Common myeloid progenitor, CD34-positive (primary cell): ENCODE measurements at regions not wholly inside any gene's neighbourhood (a gene's known extent, or its start where the extent isn't known, plus 50 kb on each side); places are given as distances from the start of the nearest gene placed in this dataset.

ENCODE experiments used
- CTCF ChIA-PET: fragments of 350-600 bp; sonication (Branson Sonifier 250); formaldehyde crosslinking; loops from one replicate; lab custom pipeline; 2021; ENCODE audit warnings: antibody characterized with exemption; lab: Charles Lee
- POLR2A ChIA-PET: fragments of 350-600 bp; sonication (Branson Sonifier 250); formaldehyde crosslinking; loops from one replicate; lab custom pipeline; 2021; ENCODE audit warnings: antibody characterized with exemption; lab: Charles Lee
- DNase-seq, 3 donors: peaks; one replicate each; pipeline versions ENCODE4 v3.0.0 to v3.0.0-alpha.2; 2013
- H3K27ac ChIP-seq, 2 experiments: 1 replicate in 1 of 2; 2 replicates in 1 of 2; pipeline ENCODE4 v1.7.0; 2013; ENCODE audit warnings: inconsistent platforms in 2 of 2, low read length in 2 of 2, mild to moderate bottlenecking in 2 of 2, low read depth in 1 of 2, moderate library complexity in 1 of 2; ENCODE audit not compliant: severe bottlenecking in 2 of 2, insufficient read depth in 1 of 2, poor library complexity in 1 of 2
- H3K27me3 ChIP-seq, 5 experiments: replicated peaks in 2 of 5; 1 replicate in 3 of 5; 2 replicates in 2 of 5; pipeline versions ENCODE4 v1.6.1 to v1.7.0; 2013; ENCODE audit warnings: low read length in 4 of 5, mild to moderate bottlenecking in 2 of 5, moderate library complexity in 2 of 5, inconsistent platforms in 1 of 5; ENCODE audit not compliant: insufficient read depth in 5 of 5, control insufficient read depth in 4 of 5
- H3K36me3 ChIP-seq, 4 experiments: 1 replicate in 2 of 4; 2 replicates in 2 of 4; pipeline versions ENCODE4 v1.6.1 to v1.7.0; 2013; ENCODE audit warnings: low read length in 3 of 4, control low read depth in 1 of 4, mild to moderate bottlenecking in 1 of 4; ENCODE audit not compliant: control insufficient read depth in 4 of 4, insufficient read depth in 4 of 4
- H3K4me1 ChIP-seq, 4 experiments: 1 replicate in 3 of 4; 2 replicates in 1 of 4; pipeline versions ENCODE4 v1.6.1 to v1.7.1; 2013; ENCODE audit warnings: low read length in 3 of 4, mild to moderate bottlenecking in 3 of 4, control low read depth in 1 of 4, inconsistent platforms in 1 of 4, moderate library complexity in 1 of 4; ENCODE audit not compliant: control insufficient read depth in 4 of 4, insufficient read depth in 4 of 4; ENCODE audit errors: control extremely low read depth in 1 of 4
- H3K4me3 ChIP-seq, 7 experiments: 1 replicate in 4 of 7; 2 replicates in 3 of 7; pipeline versions ENCODE4 v1.5.1 to v1.7.0; 2013; ENCODE audit warnings: mild to moderate bottlenecking in 7 of 7, low read length in 6 of 7, moderate library complexity in 6 of 7, inconsistent platforms in 2 of 7, low read depth in 2 of 7, control low read depth in 1 of 7; ENCODE audit not compliant: insufficient read depth in 4 of 7, control insufficient read depth in 1 of 7; ENCODE audit errors: extremely low read depth in 1 of 7
- H3K9me3 ChIP-seq, 5 experiments: 1 replicate in 4 of 5; 2 replicates in 1 of 5; pipeline versions ENCODE4 v1.6.1 to v1.7.1; 2013; ENCODE audit warnings: low read length in 4 of 5, mild to moderate bottlenecking in 2 of 5, inconsistent platforms in 1 of 5, low read depth in 1 of 5, moderate library complexity in 1 of 5; ENCODE audit not compliant: control insufficient read depth in 4 of 5, insufficient read depth in 2 of 5; ENCODE audit errors: control extremely low read depth in 1 of 5
- WGBS: methylation state at CpG from one replicate; pipeline ENCODE4 v1.1.5; 2013; ENCODE audit not compliant: insufficient coverage; 5-methylcytosine and 5-hydroxymethylcytosine counted together

- Histone ChIP-seq H3K4me1 (no peaks in the 10 kb centered on the region), H3K9me3 (peaks cover 0 to 5% (median 3%) of the 10 kb centered on the region in 5 experiments), H3K27me3 (no peaks in the 10 kb centered on the region), H3K36me3 (no peaks in the 10 kb centered on the region), H3K4me3 (no peak overlapping the region), H3K27ac (no peak overlapping the region)
- ChIA-PET CTCF (interaction anchor here (0.8 kb wide), 1 partner anchor 14 kb away, joined by 3 read pairs; no protein-coding TSS in a partner anchor), POLR2A (no interaction called here)
- WGBS = 100% methylated on average over 4 of the region's 9 CpGs
- DNase-seq = no peak
Observed at GRCh38 chr14:101216366-101217079, 313.0 kb upstream of the RTL1 start.

GRCh38 chr14:101217080-101217463, 313.6 kb upstream of the RTL1 start:
- Histone ChIP-seq H3K4me1 (no peaks in the 10 kb centered on the region), H3K4me3 (no peak overlapping the region), H3K9me3 (peaks cover 0 to 4% (median 3%) of the 10 kb centered on the region in 5 experiments), H3K27ac (no peak overlapping the region), H3K27me3 (no peaks in the 10 kb centered on the region), H3K36me3 (no peaks in the 10 kb centered on the region)
- ChIA-PET CTCF (interaction anchor here (0.8 kb wide), 1 partner anchor 13 kb away, joined by 3 read pairs; no protein-coding TSS in a partner anchor), POLR2A (no interaction called here)
- DNase-seq = no peak
- 98% methylated on average over 5 of the region's 6 CpGs for WGBS

DNA sequence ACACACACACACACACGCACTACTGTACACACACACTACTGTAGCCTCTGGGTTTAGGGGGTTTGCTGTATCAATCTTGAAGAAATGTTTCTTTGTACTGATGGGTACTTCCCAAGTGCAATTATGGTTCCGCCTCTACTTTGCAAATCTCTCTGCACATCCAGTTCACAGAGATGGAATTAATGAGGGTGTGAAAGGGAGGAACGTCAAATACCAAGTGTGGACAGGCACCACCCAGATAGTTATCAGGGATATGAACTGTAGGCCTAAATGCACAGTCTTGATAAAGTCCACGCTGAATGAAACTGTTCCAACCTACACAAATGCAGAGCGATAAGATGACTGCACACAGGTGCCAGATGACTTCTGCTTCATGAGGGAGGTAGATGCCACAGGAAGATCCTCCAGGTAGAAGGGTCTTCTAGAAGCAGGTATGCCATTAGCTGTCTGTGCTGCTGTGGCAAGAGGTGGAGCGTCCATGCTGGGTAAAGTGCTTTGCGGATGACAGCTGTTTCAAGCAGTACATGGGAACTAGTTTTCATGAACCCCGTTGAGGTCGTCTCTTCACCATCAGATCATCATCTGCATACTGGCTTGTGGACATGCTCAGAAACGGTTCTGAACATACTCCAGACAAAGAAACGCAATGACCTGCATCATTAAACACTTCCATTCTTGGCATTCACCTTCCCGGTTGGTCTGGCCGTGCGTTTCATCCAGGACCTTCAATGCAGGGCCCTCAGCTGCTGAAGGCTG, 314.3 kb upstream of the RTL1 start:
- POLR2A ChIA-PET = no interaction called here
- H3K36me3 ChIP-seq = no peaks in the 10 kb centered on the region
- H3K27me3 ChIP-seq = no peaks in the 10 kb centered on the region
- H3K9me3 ChIP-seq = peaks cover 0 to 2% (median 0%) of the 10 kb centered on the region in 5 experiments
- CTCF ChIA-PET = interaction anchor here (0.8 kb wide), 1 partner anchor 13 kb away, joined by 3 read pairs; no protein-coding TSS in a partner anchor
- H3K4me3 ChIP-seq = no peak overlapping the region
- no peak overlapping the region for H3K27ac ChIP-seq
- H3K4me1 ChIP-seq = peaks cover 0 to 2% (median 0%) of the 10 kb centered on the region in 4 experiments
- no peak for DNase-seq
- WGBS = 97% methylated on average over 12 of the region's 14 CpGs

DNA sequence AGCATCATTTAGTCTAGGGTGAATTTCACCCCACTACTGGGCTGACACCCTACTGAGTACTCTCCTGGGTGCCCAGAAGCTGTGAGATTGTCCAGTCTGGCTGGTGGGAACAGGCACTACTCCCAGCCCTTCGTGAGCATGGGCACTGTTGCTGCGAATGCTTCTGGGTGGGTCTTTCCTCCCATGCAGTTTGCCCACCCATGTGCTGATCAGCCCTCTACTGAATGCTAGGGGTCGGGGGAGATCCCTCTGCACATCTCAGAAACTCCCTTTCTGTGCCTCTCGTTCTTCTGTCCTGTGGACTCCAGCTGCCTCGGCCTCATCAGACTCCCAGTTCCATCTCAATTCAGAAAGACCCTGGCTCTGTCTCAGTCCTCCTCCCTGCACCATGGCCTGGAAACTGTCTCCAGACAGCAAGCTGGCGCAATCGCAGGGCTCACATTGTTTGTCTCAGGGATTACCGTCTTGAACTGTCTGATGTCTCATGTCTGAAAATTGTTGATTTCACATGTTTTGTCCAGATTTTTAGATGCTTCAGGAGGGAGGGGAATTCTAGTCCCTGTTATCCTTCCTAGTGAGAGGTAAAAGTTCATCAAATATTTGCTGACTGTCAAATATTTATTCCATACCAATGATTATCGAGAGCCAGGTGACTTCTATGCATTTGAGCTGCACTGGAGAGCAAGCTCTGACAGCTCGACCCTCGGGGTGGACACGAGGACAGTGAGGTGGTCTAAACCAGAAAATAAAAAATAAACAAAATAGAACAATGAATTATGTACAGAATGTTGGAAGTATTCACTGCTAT, 316.6 kb upstream of the RTL1 start:
- ChIA-PET CTCF (no interaction called here), POLR2A (no interaction called here)
- no peaks in the 10 kb centered on the region for H3K9me3 ChIP-seq
- H3K27ac ChIP-seq = no peak overlapping the region
- no peak for DNase-seq
- H3K4me1 ChIP-seq = peaks cover 0 to 22% (median 4%) of the 10 kb centered on the region in 4 experiments
- H3K36me3 ChIP-seq = no peaks in the 10 kb centered on the region
- no peaks in the 10 kb centered on the region for H3K27me3 ChIP-seq
- H3K4me3 ChIP-seq = no peak overlapping the region
- 95% methylated on average over 8 of the region's 12 CpGs for WGBS

GRCh38 chr14:101220921-101221510, 317.5 kb upstream of the RTL1 start:
- H3K9me3 ChIP-seq = no peaks in the 10 kb centered on the region
- peaks cover 0 to 31% (median 13%) of the 10 kb centered on the region in 4 experiments for H3K4me1 ChIP-seq
- H3K36me3 ChIP-seq = no peaks in the 10 kb centered on the region
- H3K27me3 ChIP-seq = no peaks in the 10 kb centered on the region
- ChIA-PET POLR2A (no interaction called here), CTCF (interaction anchor here (1.3 kb wide), 1 partner anchor 13 kb away, joined by 3 read pairs; no protein-coding TSS in a partner anchor)
- H3K27ac ChIP-seq = no peak overlapping the region
- no peak overlapping the region for H3K4me3 ChIP-seq
- DNase-seq = no peak
- WGBS = 95% methylated on average over 15 of the region's 16 CpGs

GRCh38 chr14:101221549-101222160, 318.1 kb upstream of the RTL1 start:
- POLR2A ChIA-PET = no interaction called here
- WGBS = 100% methylated on average over 8 of the region's 10 CpGs
- Histone ChIP-seq H3K27ac (no peak overlapping the region), H3K4me1 (peaks cover 0 to 38% (median 19%) of the 10 kb centered on the region in 4 experiments), H3K4me3 (no peak overlapping the region), H3K27me3 (no peaks in the 10 kb centered on the region), H3K9me3 (no peaks in the 10 kb centered on the region), H3K36me3 (no peaks in the 10 kb centered on the region)
- DNase-seq = no peak
- CTCF ChIA-PET = interaction anchor here (1.3 kb wide), 1 partner anchor 12 kb away, joined by 3 read pairs; no protein-coding TSS in a partner anchor
